ENCODE measurements at regions not wholly inside any gene's neighbourhood (a gene's known extent, or its start where the extent isn't known, plus 50 kb on each side); places are given as distances from the start of the nearest gene placed in this dataset.
"Not testable (repeated sequence)": the region's sequence is repeated elsewhere in the genome, so short reads cannot be mapped to it uniquely, and the experiment has no call there.

DNA sequence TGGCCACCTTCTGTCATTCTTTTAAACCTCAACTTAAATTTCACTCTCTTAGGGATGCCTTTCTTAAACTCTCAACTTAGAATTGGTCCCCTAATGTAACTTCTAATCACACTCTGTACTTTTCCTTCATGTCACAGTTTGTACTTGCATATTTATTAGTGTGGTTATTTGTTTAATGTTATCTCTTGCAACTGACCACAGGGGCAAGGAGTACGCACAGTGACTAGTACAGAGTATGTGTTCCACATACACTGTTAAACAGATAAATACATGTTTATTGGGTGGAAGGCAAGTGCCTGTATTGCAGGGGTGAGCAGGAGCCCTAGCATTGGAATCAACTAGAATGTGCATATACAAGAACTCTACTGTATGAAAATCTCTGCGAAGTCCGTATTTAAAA is 554.0 kb downstream of the INSC start:
- intact Hi-C loops (cut with micrococcal nuclease), result no loop called here
- ChIA-PET CTCF (no interaction called here), POLR2A (no interaction called here)
- H3K9me3 Mint-ChIP-seq, result no peaks in the 10 kb centered on the region
- H3K27me3 Mint-ChIP-seq, result peaks cover 4% of the 10 kb centered on the region
- no peak overlapping the region for H3K27ac Mint-ChIP-seq
- no peak for DNase-seq
- H3K4me1 Mint-ChIP-seq (ENCODE audit: low read depth), result no peaks in the 10 kb centered on the region
- H3K36me3 Mint-ChIP-seq, result no peaks in the 10 kb centered on the region
- H3K4me3 Mint-ChIP-seq, result no peak overlapping the region

DNA sequence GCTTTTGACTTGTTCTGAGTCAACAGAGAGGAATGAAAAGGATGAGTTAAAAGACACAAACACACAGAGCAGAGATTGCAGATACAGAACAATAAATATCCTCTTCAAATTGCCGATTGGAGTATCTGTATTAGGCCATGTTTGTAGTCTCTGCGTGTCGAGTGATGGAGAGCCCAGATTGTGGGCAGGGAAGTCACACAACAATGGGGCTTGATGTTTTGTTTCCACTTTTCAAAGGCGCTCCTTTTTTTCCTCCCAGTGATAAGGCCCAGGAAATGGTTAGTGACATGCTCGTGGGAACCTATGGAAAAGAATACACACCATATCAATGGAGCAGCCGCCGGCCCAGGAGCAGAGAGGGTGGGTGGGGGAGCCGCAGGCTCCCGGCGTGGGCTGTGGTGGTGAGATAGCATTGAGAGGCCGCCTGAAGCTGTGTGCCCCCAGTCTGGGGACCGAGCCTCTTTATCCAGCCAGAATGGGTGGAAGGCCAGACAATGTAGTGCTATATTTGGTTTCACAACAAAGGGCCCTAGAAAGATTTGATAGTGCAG is 555.9 kb downstream of the INSC start:
- intact Hi-C loops (cut with micrococcal nuclease), result no loop called here
- Mint-ChIP-seq H3K9me3 (peaks cover 2% of the 10 kb centered on the region), H3K27ac (no peak overlapping the region), H3K36me3 (no peaks in the 10 kb centered on the region), H3K4me1 (ENCODE audit: low read depth) (no peaks in the 10 kb centered on the region), H3K27me3 (peaks cover 4% of the 10 kb centered on the region), H3K4me3 (no peak overlapping the region)
- ChIA-PET CTCF (no interaction called here), POLR2A (no interaction called here)
- no peak for DNase-seq

DNA sequence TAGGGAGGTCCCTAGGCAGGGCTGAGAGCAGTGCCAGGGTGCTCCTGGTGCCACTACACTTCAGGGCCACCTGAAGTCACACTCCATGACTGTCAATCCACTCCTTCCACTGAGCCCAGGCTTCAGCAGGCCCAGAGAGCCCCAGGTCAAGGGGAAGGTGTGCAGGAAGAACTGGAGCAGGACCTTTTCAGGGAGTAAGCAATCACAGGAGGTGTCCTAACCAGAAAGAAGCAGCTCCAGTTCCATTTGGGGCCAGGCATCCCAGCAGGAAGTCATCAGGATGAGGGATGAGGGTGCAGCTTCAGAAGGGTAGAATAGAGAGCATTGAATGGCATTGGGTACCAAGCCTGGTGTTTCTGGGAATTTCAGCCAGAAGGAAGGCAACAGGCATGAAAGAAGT is 556.5 kb downstream of the INSC start:
- Mint-ChIP-seq H3K36me3 (no peaks in the 10 kb centered on the region), H3K4me1 (ENCODE audit: low read depth) (no peaks in the 10 kb centered on the region), H3K27ac (no peak overlapping the region), H3K27me3 (peaks cover 4% of the 10 kb centered on the region), H3K9me3 (peaks cover 2% of the 10 kb centered on the region), H3K4me3 (no peak overlapping the region)
- DNase-seq, result no peak
- intact Hi-C loops (cut with micrococcal nuclease), result no loop called here
- ChIA-PET CTCF (no interaction called here), POLR2A (no interaction called here)

DNA sequence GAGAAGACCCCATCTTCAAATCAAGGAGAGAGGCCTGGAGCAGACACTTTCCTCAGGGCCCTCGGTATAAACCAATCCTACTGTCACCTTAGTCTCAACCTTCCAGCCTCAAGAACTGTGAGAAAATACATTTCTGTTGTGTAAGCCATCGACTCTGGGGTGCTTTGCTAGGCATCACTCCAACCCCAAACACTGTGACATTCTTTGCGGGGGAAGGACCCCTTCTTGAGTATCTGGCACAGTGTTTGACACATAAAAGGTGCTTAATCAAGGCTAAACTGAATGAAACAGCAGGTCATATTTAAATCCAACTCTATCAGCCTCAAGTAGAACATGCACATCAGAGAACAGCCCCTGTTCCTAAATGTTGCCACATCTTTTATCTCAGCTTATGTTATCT is 558.1 kb downstream of the INSC start:
- H3K4me3 Mint-ChIP-seq, result no peak overlapping the region
- ChIA-PET POLR2A (no interaction called here), CTCF (no interaction called here)
- DNase-seq, result no peak
- H3K27me3 Mint-ChIP-seq, result peaks cover 4% of the 10 kb centered on the region
- H3K9me3 Mint-ChIP-seq, result peaks cover 13% of the 10 kb centered on the region
- no peak overlapping the region for H3K27ac Mint-ChIP-seq
- no peaks in the 10 kb centered on the region for H3K36me3 Mint-ChIP-seq
- intact Hi-C loops (cut with micrococcal nuclease), result no loop called here
- no peaks in the 10 kb centered on the region for H3K4me1 Mint-ChIP-seq (ENCODE audit: low read depth)

DNA sequence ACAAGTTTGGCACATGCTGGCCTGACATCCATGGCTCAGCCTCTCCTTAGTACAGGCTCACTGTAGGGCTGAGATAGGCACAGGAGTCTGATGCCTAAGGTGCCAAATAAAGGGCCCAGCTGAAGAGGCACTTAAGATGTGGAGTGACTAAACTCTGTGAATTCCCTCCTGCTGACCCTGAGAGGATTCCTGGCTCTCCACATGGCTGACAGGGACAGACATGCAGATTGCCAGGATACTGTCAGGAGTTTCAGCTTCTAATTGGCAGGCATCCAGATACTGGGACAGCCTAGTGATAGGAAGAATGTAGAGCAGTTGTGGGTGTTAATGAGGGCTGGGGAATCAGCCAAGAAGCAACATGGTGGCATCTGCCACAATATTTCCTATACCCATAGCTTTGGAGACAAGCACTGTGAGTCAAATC is 558.7 kb downstream of the INSC start:
- POLR2A ChIA-PET, result no interaction called here
- DNase-seq, result no peak
- CTCF ChIA-PET, result no interaction called here
- H3K4me3 Mint-ChIP-seq, result no peak overlapping the region
- H3K36me3 Mint-ChIP-seq, result no peaks in the 10 kb centered on the region
- peaks cover 4% of the 10 kb centered on the region for H3K27me3 Mint-ChIP-seq
- no peak overlapping the region for H3K27ac Mint-ChIP-seq
- intact Hi-C loops (cut with micrococcal nuclease), result no loop called here
- H3K4me1 Mint-ChIP-seq (ENCODE audit: low read depth), result no peaks in the 10 kb centered on the region
- peaks cover 13% of the 10 kb centered on the region for H3K9me3 Mint-ChIP-seq

GRCh38 chr11:15674756-15675155 is 560.0 kb downstream of the INSC start:
- ChIA-PET CTCF (no interaction called here), POLR2A (no interaction called here)
- H3K27me3 Mint-ChIP-seq, result peaks cover 6% of the 10 kb centered on the region
- no peaks in the 10 kb centered on the region for H3K36me3 Mint-ChIP-seq
- no peak overlapping the region for H3K27ac Mint-ChIP-seq
- peaks cover 16% of the 10 kb centered on the region for H3K9me3 Mint-ChIP-seq
- intact Hi-C loops (cut with micrococcal nuclease), result no loop called here
- H3K4me3 Mint-ChIP-seq, result no peak overlapping the region
- no peaks in the 10 kb centered on the region for H3K4me1 Mint-ChIP-seq (ENCODE audit: low read depth)
- DNase-seq, result no peak

DNA sequence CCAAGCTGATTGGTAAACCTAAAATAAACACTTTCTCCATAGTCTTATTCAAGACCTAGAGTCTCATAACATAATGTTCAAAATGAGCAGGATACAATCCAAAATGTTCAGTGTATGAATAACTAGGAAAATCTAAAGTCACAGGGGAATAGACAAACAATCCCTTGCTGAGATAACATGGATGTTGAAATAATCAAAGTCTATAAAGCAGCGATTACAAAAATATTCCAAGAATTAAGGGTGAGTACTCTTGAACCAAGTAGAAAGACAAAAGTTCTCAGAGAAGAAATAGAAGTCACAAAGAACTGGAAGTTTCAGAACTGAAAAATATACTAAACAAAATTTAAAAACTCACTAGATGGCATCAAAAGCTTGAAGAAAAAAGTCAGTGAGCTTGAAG is 561.0 kb downstream of the INSC start:
- H3K9me3 Mint-ChIP-seq, result peaks cover 16% of the 10 kb centered on the region
- intact Hi-C loops (cut with micrococcal nuclease), result no loop called here
- H3K36me3 Mint-ChIP-seq, result no peaks in the 10 kb centered on the region
- no peak overlapping the region for H3K4me3 Mint-ChIP-seq
- no peak for DNase-seq
- ChIA-PET POLR2A (no interaction called here), CTCF (no interaction called here)
- no peaks in the 10 kb centered on the region for H3K4me1 Mint-ChIP-seq (ENCODE audit: low read depth)
- H3K27ac Mint-ChIP-seq, result no peak overlapping the region
- peaks cover 3% of the 10 kb centered on the region for H3K27me3 Mint-ChIP-seq

DNA sequence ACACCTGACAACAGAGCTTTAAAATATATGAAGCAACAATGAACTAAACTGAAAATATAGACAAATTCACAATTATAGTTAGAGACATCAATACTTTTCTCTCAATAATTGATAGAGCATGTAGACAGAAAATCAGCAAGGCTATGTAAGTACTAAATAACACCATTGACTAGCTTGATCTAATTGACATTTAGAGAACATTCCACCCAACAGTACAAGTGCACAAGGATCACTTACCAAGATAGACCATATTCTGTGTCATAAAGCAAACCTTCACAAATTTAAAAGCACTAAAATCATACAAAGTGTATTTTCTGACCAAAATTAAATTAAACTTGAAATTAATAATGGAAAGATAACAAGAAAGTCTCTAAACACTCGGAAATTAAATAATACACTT is 562.5 kb downstream of the INSC start:
- no peak overlapping the region for H3K27ac Mint-ChIP-seq

GRCh38 chr11:15683528-15683927 is 568.8 kb downstream of the INSC start:
- ChIA-PET CTCF (no interaction called here), POLR2A (no interaction called here)
- no peak overlapping the region for H3K4me3 Mint-ChIP-seq
- DNase-seq, result no peak
- H3K27ac Mint-ChIP-seq, result no peak overlapping the region
- peaks cover 3% of the 10 kb centered on the region for H3K27me3 Mint-ChIP-seq
- no peaks in the 10 kb centered on the region for H3K36me3 Mint-ChIP-seq
- H3K4me1 Mint-ChIP-seq (ENCODE audit: low read depth), result no peaks in the 10 kb centered on the region
- H3K9me3 Mint-ChIP-seq, result peaks cover 14% of the 10 kb centered on the region
- intact Hi-C loops (cut with micrococcal nuclease), result no loop called here

More for the DNA sequence above, 562.5 kb downstream of the INSC start:
- H3K36me3 Mint-ChIP-seq, result no peaks in the 10 kb centered on the region
- peaks cover 2% of the 10 kb centered on the region for H3K27me3 Mint-ChIP-seq
- ChIA-PET POLR2A (no interaction called here), CTCF (no interaction called here)
- DNase-seq, result no peak
- peaks cover 16% of the 10 kb centered on the region for H3K9me3 Mint-ChIP-seq
- intact Hi-C loops (cut with micrococcal nuclease), result no loop called here
- H3K4me3 Mint-ChIP-seq, result no peak overlapping the region
- H3K4me1 Mint-ChIP-seq (ENCODE audit: low read depth), result no peaks in the 10 kb centered on the region

DNA sequence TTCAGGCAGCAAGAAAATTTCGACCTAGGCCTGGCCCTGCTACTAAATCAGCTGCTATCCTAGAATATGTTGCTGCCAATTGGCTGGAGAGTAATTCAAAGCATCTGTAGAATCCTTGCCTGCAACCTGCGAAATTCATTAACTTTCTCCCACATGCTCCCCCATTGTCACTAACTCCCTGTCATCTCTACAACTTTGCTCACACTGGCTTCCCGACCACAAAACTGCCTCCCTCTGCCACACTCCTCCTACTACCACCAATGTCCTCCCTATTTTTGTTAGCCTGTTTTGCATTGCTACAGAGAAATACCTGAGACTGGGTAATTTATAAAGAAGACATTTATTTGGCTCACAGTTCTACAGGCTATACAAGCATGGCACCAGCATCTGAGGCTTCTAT is 570.6 kb downstream of the INSC start:
- no peak for DNase-seq
- Mint-ChIP-seq H3K27ac (no peak overlapping the region), H3K36me3 (no peaks in the 10 kb centered on the region), H3K9me3 (peaks cover 12% of the 10 kb centered on the region), H3K4me1 (ENCODE audit: low read depth) (no peaks in the 10 kb centered on the region), H3K4me3 (no peak overlapping the region), H3K27me3 (peaks cover 1% of the 10 kb centered on the region)
- CTCF ChIA-PET, result no interaction called here
- POLR2A ChIA-PET, result no interaction called here
- intact Hi-C loops (cut with micrococcal nuclease), result no loop called here

DNA sequence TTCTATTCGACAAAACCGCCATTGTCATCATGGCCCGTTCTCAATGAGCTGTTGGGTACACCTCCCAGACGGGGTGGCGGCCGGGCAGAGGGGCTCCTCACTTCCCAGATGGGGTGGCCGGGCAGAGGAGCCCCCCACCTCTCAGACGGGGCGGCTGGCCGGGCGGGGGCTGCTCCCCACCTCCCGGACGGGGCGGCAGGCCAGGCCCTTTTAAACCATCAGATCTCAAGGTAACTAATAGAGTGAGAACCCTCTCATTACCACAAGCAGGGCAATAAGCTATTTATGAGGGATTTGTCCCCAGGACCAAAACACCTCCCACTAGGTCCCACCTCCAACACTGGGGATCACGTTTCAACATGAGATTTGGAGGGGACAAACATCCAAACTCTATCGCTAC is 571.5 kb downstream of the INSC start:
- H3K27me3 Mint-ChIP-seq; H3K27ac Mint-ChIP-seq; H3K4me3 Mint-ChIP-seq; intact Hi-C loops (cut with micrococcal nuclease); CTCF ChIA-PET; H3K36me3 Mint-ChIP-seq; H3K4me1 Mint-ChIP-seq (ENCODE audit: low read depth); POLR2A ChIA-PET; DNase-seq: not testable (repeated sequence)
- peaks cover 12% of the 10 kb centered on the region for H3K9me3 Mint-ChIP-seq

GRCh38 chr11:15687342-15687741 is 572.6 kb downstream of the INSC start:
- CTCF ChIA-PET, result interaction anchor here (0.6 kb wide), 1 partner anchor 28 kb away, joined by 4 read pairs; no protein-coding TSS in a partner anchor
- no peaks in the 10 kb centered on the region for H3K36me3 Mint-ChIP-seq
- H3K4me3 Mint-ChIP-seq, result no peak overlapping the region
- POLR2A ChIA-PET, result no interaction called here
- intact Hi-C loops (cut with micrococcal nuclease), result no loop called here
- no peak for DNase-seq
- H3K27ac Mint-ChIP-seq, result no peak overlapping the region
- no peaks in the 10 kb centered on the region for H3K4me1 Mint-ChIP-seq (ENCODE audit: low read depth)
- H3K27me3 Mint-ChIP-seq, result peaks cover 1% of the 10 kb centered on the region
- peaks cover 12% of the 10 kb centered on the region for H3K9me3 Mint-ChIP-seq

DNA sequence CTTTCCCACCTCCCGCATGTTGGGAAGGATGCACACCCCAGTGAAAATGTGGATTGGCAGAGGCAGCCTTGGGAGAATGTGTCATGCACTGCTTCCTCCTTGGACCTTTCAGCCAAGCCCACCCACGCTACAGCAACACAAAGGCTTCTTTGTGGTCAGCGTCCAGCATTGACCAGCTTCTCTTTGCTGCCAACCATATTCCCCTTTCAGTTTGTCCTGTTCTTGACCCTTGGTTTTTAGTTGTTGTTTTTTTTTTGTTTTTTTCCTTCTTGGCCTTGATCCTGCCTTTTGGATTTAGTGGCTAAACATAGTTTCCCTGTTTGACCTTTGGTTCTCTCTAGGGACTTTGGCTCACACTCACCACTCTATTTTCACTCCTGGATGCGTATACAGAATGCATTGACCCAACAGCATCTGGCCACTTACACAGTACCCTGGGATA is 573.6 kb downstream of the INSC start:
- intact Hi-C loops (cut with micrococcal nuclease), result no loop called here
- no peak for DNase-seq
- Mint-ChIP-seq H3K27me3 (peaks cover 1% of the 10 kb centered on the region), H3K27ac (no peak overlapping the region), H3K9me3 (peaks cover 12% of the 10 kb centered on the region), H3K4me1 (ENCODE audit: low read depth) (no peaks in the 10 kb centered on the region), H3K4me3 (no peak overlapping the region), H3K36me3 (no peaks in the 10 kb centered on the region)
- CTCF ChIA-PET, result no interaction called here
- POLR2A ChIA-PET, result no interaction called here

DNA sequence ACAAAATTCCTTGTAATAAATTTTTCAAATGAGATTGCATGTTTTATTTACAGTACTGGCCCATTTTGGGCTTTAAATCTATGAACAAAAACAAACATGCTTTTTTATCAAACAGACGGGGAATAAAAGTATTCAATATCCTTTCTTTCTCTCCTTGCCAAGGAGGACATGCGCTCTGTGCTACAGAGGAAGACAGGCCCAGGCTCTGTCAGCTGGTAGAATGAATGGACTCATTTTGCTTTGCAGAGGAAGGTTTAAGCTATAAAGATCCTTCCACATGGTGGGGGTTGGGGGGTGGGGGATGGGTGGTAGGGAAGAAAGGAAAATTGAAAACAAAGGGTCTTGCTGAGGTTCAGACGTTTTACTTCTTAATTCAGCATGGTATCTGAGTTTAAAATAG is 575.6 kb downstream of the INSC start:
- no peaks in the 10 kb centered on the region for H3K4me1 Mint-ChIP-seq (ENCODE audit: low read depth)
- POLR2A ChIA-PET, result no interaction called here

More for the DNA sequence above, 575.6 kb downstream of the INSC start:
- DNase-seq, result no peak
- intact Hi-C loops (cut with micrococcal nuclease), result no loop called here
- CTCF ChIA-PET, result no interaction called here
- Mint-ChIP-seq H3K36me3 (no peaks in the 10 kb centered on the region), H3K9me3 (no peaks in the 10 kb centered on the region), H3K27me3 (peaks cover 1% of the 10 kb centered on the region), H3K27ac (no peak overlapping the region), H3K4me3 (no peak overlapping the region)

Data from activated CD4-positive, alpha-beta memory T cell treated with anti-CD3 and anti-CD28 coated beads for 36 hours (primary cell).